ENCODE measurements at regions not wholly inside any gene's neighbourhood (a gene's known extent, or its start where the extent isn't known, plus 50 kb on each side); places are given as distances from the start of the nearest gene placed in this dataset.

- Mint-ChIP-seq H3K9me3 (no peaks in the 10 kb centered on the region), H3K27me3 (ENCODE audit: low read depth) (peaks cover 6% of the 10 kb centered on the region), H3K4me1 (ENCODE audit: low read depth) (no peaks in the 10 kb centered on the region), H3K36me3 (ENCODE audit: insufficient read depth in 2 of 2) (no peaks in the 10 kb centered on the region), H3K4me3 (no peak overlapping the region), H3K27ac (no peak overlapping the region)
- DNase-seq (no peak), ATAC-seq (replicated peaks in 1 of 2) (no peak)
Measured at GRCh38 chr13:78981913-78982312, 323.0 kb upstream of the OBI1 start.

DNA sequence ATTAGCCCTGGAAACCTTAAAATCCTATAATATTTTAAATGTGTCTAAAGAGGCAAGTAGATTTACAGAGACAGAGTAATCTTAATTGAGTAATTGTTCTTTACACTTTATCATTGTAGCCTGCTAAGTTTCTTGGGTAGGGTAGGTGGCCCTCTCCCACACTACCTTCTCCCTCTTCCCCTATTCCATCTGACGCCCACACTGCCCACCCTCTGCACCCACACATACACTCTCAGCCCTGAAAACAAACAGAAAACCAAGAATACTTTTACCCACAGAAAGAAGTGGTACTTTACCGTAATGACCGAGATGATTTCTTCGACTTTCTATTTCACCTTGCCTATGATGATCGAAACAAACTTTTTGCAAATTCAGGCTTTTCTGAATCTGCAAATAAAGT is 320.4 kb upstream of the OBI1 start:
- no peak for DNase-seq
- Mint-ChIP-seq H3K4me1 (ENCODE audit: low read depth) (no peaks in the 10 kb centered on the region), H3K27ac (no peak overlapping the region), H3K4me3 (no peak overlapping the region), H3K27me3 (ENCODE audit: low read depth) (peaks cover 6% of the 10 kb centered on the region), H3K36me3 (ENCODE audit: insufficient read depth in 2 of 2) (no peaks in the 10 kb centered on the region), H3K9me3 (no peaks in the 10 kb centered on the region)
- ATAC-seq (replicated peaks in 1 of 2), result no peak

DNA sequence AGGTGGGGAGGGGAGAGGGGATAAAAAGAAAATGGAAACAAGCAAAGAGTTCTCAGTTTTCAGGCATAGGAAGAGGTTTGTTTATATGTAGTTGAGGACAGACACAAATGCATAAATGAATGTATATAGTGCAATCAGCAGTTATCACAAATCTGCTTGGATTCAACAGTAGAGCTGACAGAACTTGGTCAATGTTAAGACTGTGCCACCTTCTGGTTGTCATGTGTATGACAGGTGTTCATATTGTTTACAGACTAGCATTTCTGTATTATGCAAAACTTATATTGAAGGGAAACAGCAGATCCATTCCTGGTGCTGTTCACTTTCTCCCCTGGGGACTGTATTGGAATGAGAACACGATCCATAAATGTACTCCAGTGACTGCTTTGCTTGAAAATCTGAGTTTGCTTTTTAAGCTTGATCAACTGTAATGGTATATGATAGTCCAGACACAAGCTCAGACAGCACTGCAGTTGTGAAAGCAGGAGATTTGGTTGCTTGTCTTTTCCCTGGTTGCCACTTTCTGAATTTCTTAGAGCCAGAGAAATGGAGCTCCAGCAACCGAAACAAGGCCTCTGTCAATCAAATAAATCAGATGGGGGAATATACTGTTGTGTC is 319.5 kb upstream of the OBI1 start:
- Mint-ChIP-seq H3K27me3 (ENCODE audit: low read depth) (peaks cover 6% of the 10 kb centered on the region), H3K9me3 (no peaks in the 10 kb centered on the region), H3K4me3 (no peak overlapping the region), H3K27ac (no peak overlapping the region), H3K36me3 (ENCODE audit: insufficient read depth in 2 of 2) (no peaks in the 10 kb centered on the region), H3K4me1 (ENCODE audit: low read depth) (no peaks in the 10 kb centered on the region)
- DNase-seq (peak; percentile 24 to 39), ATAC-seq (replicated peaks in 1 of 2) (peak; percentile 59 to 66)

DNA sequence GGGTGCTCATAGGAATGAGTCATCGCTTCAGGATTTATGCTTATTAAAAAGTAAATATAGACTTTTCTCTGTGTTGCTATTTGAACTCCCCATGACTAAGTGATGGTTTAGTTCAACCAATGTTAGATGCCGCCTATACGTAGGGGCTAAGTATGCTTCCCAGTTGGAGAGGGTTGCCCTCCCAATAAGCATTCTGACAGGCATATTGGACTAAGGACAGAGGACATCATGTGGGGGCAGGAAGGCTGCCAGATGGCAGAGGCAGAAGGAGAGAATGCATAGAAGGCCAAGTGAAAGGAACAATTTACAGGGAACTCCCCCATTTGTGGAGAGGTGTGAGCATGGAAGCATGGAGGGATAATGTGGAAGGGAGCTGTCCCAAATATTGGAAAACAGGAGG is 318.4 kb upstream of the OBI1 start:
- Mint-ChIP-seq H3K9me3 (no peaks in the 10 kb centered on the region), H3K4me3 (no peak overlapping the region), H3K4me1 (ENCODE audit: low read depth) (no peaks in the 10 kb centered on the region), H3K36me3 (ENCODE audit: insufficient read depth in 2 of 2) (no peaks in the 10 kb centered on the region), H3K27ac (no peak overlapping the region), H3K27me3 (ENCODE audit: low read depth) (peaks cover 6% of the 10 kb centered on the region)
- DNase-seq (no peak), ATAC-seq (replicated peaks in 1 of 2) (no peak)

DNA sequence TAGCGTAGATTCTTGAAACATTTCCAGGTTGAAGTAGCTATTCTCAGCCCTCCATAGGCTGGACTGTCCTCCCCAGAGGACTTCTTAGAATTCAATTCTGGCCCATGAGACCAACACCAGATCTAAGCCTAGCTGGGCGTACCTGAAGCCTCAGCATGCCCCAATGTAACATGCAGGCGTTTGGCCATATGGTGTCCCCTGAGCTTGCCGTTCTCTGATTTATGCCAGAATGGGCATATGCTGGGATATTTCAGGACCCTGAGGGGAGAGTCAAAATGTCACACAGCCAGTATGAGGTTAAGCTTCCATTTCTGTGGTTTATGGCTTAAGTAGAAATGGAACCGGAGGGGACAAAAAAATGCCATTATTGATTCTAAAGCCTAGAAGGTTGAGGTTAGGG is 317.7 kb upstream of the OBI1 start:
- H3K4me3 Mint-ChIP-seq, result no peak overlapping the region
- no peaks in the 10 kb centered on the region for H3K36me3 Mint-ChIP-seq (ENCODE audit: insufficient read depth in 2 of 2)
- H3K27me3 Mint-ChIP-seq (ENCODE audit: low read depth), result peaks cover 6% of the 10 kb centered on the region
- DNase-seq (no peak), ATAC-seq (replicated peaks in 1 of 2) (no peak)
- H3K9me3 Mint-ChIP-seq, result no peaks in the 10 kb centered on the region
- no peak overlapping the region for H3K27ac Mint-ChIP-seq
- H3K4me1 Mint-ChIP-seq (ENCODE audit: low read depth), result no peaks in the 10 kb centered on the region

DNA sequence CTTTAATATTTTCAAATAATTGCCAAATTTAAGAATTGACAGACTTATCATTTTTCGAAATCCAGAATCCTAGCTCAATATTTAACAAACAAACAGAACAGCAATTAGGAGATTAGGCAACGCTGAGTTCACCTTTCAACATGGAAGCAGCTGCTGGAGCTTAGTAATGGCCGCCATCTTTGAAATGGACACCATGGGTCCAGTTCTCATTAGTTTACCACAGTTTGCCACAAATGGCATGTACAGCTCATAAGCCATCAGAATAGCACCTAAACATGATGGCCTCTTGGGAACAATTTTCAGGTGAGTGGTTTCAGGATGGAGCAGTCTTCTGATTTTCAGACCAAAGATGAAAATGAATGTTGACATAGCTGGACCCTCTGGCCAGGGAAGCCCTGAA is 313.6 kb upstream of the OBI1 start:
- H3K27ac Mint-ChIP-seq, result no peak overlapping the region
- H3K4me1 Mint-ChIP-seq (ENCODE audit: low read depth), result no peaks in the 10 kb centered on the region
- H3K4me3 Mint-ChIP-seq, result no peak overlapping the region
- no peaks in the 10 kb centered on the region for H3K27me3 Mint-ChIP-seq (ENCODE audit: low read depth)
- H3K36me3 Mint-ChIP-seq (ENCODE audit: insufficient read depth in 2 of 2), result no peaks in the 10 kb centered on the region
- no peak for DNase-seq
- ATAC-seq (replicated peaks in 1 of 2), result no peak
- peaks cover 0 to 3% of the 10 kb centered on the region in 2 donors for H3K9me3 Mint-ChIP-seq

GRCh38 chr13:78971355-78972025 is 312.5 kb upstream of the OBI1 start:
- DNase-seq (no peak), ATAC-seq (replicated peaks in 1 of 2) (no peak)
- Mint-ChIP-seq H3K4me1 (ENCODE audit: low read depth) (no peaks in the 10 kb centered on the region), H3K9me3 (peaks cover 0 to 3% of the 10 kb centered on the region in 2 donors), H3K36me3 (ENCODE audit: insufficient read depth in 2 of 2) (no peaks in the 10 kb centered on the region), H3K27ac (no peak overlapping the region), H3K4me3 (no peak overlapping the region), H3K27me3 (ENCODE audit: low read depth) (no peaks in the 10 kb centered on the region)

DNA sequence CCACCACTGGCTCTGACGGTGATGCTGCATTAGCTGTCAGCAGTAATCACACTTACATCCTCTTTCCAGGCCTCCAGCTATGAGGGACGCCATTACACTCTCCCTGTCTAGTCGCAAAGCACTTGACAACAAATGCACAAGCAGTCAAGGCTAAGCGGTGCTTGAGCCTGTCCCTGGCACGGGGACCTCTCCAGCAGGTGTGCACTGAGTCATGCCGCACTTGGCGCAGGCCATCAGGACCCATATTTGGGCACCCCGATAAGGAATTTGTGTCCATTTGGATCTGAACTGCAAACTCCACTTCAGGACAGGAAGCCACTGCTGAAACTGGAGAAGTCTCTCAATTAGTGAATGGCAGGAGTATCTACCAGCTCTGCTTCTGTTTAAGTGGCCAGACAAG is 301.9 kb upstream of the OBI1 start:
- Mint-ChIP-seq H3K4me1 (ENCODE audit: low read depth) (no peaks in the 10 kb centered on the region), H3K4me3 (no peak overlapping the region), H3K27me3 (ENCODE audit: low read depth) (peaks cover under 1% of the 10 kb centered on the region), H3K9me3 (no peaks in the 10 kb centered on the region), H3K36me3 (ENCODE audit: insufficient read depth in 2 of 2) (no peaks in the 10 kb centered on the region), H3K27ac (no peak overlapping the region)
- ATAC-seq (replicated peaks in 1 of 2) (no peak), DNase-seq (no peak)

GRCh38 chr13:78958006-78958405 is 299.1 kb upstream of the OBI1 start:
- ATAC-seq (replicated peaks in 1 of 2), result no peak
- peaks cover 12% of the 10 kb centered on the region for H3K27me3 Mint-ChIP-seq (ENCODE audit: low read depth)

GRCh38 chr13:78940455-78941130 is 281.6 kb upstream of the OBI1 start:
- no peaks in the 10 kb centered on the region for H3K9me3 Mint-ChIP-seq
- no peaks in the 10 kb centered on the region for H3K27me3 Mint-ChIP-seq (ENCODE audit: low read depth)
- ATAC-seq (replicated peaks in 1 of 2) (no peak), DNase-seq (no peak)
- no peak overlapping the region for H3K27ac Mint-ChIP-seq
- H3K4me1 Mint-ChIP-seq (ENCODE audit: low read depth), result no peaks in the 10 kb centered on the region
- no peak overlapping the region for H3K4me3 Mint-ChIP-seq
- H3K36me3 Mint-ChIP-seq (ENCODE audit: insufficient read depth in 2 of 2), result no peaks in the 10 kb centered on the region

More at GRCh38 chr13:78958006-78958405, 299.1 kb upstream of the OBI1 start:
- H3K4me1 Mint-ChIP-seq (ENCODE audit: low read depth), result no peaks in the 10 kb centered on the region
- H3K36me3 Mint-ChIP-seq (ENCODE audit: insufficient read depth in 2 of 2), result no peaks in the 10 kb centered on the region
- H3K4me3 Mint-ChIP-seq, result no peak overlapping the region
- H3K9me3 Mint-ChIP-seq, result no peaks in the 10 kb centered on the region
- H3K27ac Mint-ChIP-seq, result no peak overlapping the region
- DNase-seq, result no peak

DNA sequence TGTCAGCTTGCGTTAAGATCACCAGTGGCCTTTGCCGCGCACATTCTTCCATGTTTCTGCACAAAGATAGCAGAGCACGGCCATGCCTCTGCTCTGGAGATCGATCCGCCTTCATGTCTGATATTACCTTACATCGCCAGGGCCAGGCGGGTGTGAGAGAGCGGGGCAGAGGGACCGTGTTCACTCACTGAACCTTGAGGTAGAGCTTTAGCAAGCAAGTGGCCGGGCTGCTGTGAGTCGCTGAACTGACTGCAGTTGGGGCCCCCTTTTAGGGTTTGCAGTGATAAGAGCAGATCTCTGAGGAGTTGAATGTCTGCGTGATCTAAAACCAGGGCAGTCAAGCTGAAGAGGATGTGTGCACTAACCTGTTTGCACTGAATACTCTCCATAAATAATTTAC is 275.4 kb upstream of the OBI1 start:
- ATAC-seq (replicated peaks in 1 of 2), result no peak
- no peak overlapping the region for H3K4me3 Mint-ChIP-seq
- H3K27me3 Mint-ChIP-seq (ENCODE audit: low read depth), result no peaks in the 10 kb centered on the region
- no peaks in the 10 kb centered on the region for H3K4me1 Mint-ChIP-seq (ENCODE audit: low read depth)
- H3K27ac Mint-ChIP-seq, result no peak overlapping the region
- no peak for DNase-seq
- H3K36me3 Mint-ChIP-seq (ENCODE audit: insufficient read depth in 2 of 2), result no peaks in the 10 kb centered on the region
- no peaks in the 10 kb centered on the region for H3K9me3 Mint-ChIP-seq

GRCh38 chr13:78915015-78915414 is 256.1 kb upstream of the OBI1 start:
- H3K27me3 Mint-ChIP-seq (ENCODE audit: low read depth), result no peaks in the 10 kb centered on the region
- DNase-seq, result no peak
- no peak for ATAC-seq (replicated peaks in 1 of 2)
- no peaks in the 10 kb centered on the region for H3K36me3 Mint-ChIP-seq (ENCODE audit: insufficient read depth in 2 of 2)
- H3K9me3 Mint-ChIP-seq, result peaks cover 0 to 2% of the 10 kb centered on the region in 2 donors
- H3K27ac Mint-ChIP-seq, result no peak overlapping the region
- no peaks in the 10 kb centered on the region for H3K4me1 Mint-ChIP-seq (ENCODE audit: low read depth)
- no peak overlapping the region for H3K4me3 Mint-ChIP-seq

DNA sequence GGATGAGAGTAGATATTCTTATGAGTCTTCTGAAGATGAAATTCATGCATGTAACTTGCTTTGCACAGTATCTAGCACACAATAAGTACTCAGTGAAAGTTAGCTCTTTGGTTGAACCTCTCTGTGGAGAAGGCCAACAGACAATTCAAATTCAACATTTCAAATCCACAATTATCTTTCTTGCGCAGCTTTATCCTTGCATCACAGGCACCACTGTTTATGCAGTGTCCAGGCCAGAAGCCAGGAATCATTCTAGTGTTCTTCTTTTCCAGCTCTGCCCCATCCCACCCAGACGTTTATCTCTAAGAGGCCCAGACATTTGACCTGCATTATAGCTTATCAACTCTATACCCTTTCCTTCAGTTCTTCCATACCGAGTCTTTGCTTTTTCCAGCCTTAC is 254.7 kb upstream of the OBI1 start:
- DNase-seq (no peak), ATAC-seq (replicated peaks in 1 of 2) (no peak)
- H3K36me3 Mint-ChIP-seq (ENCODE audit: insufficient read depth in 2 of 2), result no peaks in the 10 kb centered on the region
- H3K4me3 Mint-ChIP-seq, result no peak overlapping the region
- H3K27ac Mint-ChIP-seq, result no peak overlapping the region
- no peaks in the 10 kb centered on the region for H3K9me3 Mint-ChIP-seq
- H3K4me1 Mint-ChIP-seq (ENCODE audit: low read depth), result no peaks in the 10 kb centered on the region
- no peaks in the 10 kb centered on the region for H3K27me3 Mint-ChIP-seq (ENCODE audit: low read depth)

DNA sequence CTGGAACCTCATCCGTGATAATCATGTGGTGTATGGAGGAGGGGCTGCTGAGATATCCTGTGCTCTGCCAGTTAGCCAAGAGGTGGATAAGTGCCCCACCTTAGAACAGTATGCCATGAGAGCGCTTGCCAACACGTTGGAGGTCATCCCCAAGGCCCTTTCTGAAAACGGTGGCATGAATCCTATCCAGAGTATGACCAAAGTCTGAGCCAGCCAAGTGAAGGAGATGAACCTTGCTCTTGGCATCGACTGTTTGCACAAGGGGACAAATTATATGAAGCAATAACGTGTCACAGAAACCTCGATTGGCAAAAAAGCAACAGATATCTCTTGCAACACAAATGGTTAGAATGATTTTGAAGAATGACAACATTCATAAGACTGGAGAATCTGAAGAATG is 251.2 kb upstream of the OBI1 start:
- no peak overlapping the region for H3K4me3 Mint-ChIP-seq
- H3K4me1 Mint-ChIP-seq (ENCODE audit: low read depth), result no peaks in the 10 kb centered on the region
- H3K36me3 Mint-ChIP-seq (ENCODE audit: insufficient read depth in 2 of 2), result no peaks in the 10 kb centered on the region
- no peaks in the 10 kb centered on the region for H3K9me3 Mint-ChIP-seq
- DNase-seq, result no peak
- ATAC-seq (replicated peaks in 1 of 2), result no peak
- no peak overlapping the region for H3K27ac Mint-ChIP-seq
- H3K27me3 Mint-ChIP-seq (ENCODE audit: low read depth), result no peaks in the 10 kb centered on the region
